Activated naive CD4-positive, alpha-beta T cell treated with anti-CD3 and anti-CD28 coated beads for 36 hours (primary cell): ENCODE measurements at regions not wholly inside any gene's neighbourhood (a gene's known extent, or its start where the extent isn't known, plus 50 kb on each side); places are given as distances from the start of the nearest gene placed in this dataset.

Experiments used
- CTCF ChIA-PET: fragments of 350-600 bp; sonication (Branson Sonifier 250); formaldehyde crosslinking; loops from one replicate; lab custom pipeline; 2021; ENCODE audit warnings: antibody characterized with exemption; lab: Charles Lee
- DNase-seq: peaks from one replicate; pipeline ENCODE4 v3.0.0-alpha.2; 2020
- H3K27ac Mint-ChIP-seq: one replicate; pipeline ENCODE4 v1.8.0; 2021; ENCODE audit warnings: mild to moderate bottlenecking, mixed read lengths
- H3K27me3 Mint-ChIP-seq: one replicate; pipeline ENCODE4 v1.8.0; 2021; ENCODE audit warnings: low read depth, mixed read lengths
- H3K36me3 Mint-ChIP-seq: one replicate; pipeline ENCODE4 v1.8.0; 2021; ENCODE audit warnings: low read depth, mixed read lengths
- H3K4me1 Mint-ChIP-seq: one replicate; pipeline ENCODE4 v1.8.0; 2021; ENCODE audit warnings: low read depth, mixed read lengths
- H3K4me3 Mint-ChIP-seq: one replicate; pipeline ENCODE4 v1.8.0; 2021; ENCODE audit warnings: mild to moderate bottlenecking, moderate library complexity, mixed read lengths
- H3K9me3 Mint-ChIP-seq: one replicate; pipeline ENCODE4 v1.8.0; 2021; ENCODE audit warnings: mixed read lengths
- intact Hi-C: fragments of 100-400 bp; cut with micrococcal nuclease; formaldehyde crosslinking; loops from one replicate; pipeline ENCODE4 v1.15.1; 2023

GRCh38 chr22:22111267-22111751 is 128.7 kb upstream of the TOP3B start:
- Mint-ChIP-seq H3K9me3 (no peaks in the 10 kb centered on the region), H3K27me3 (no peaks in the 10 kb centered on the region), H3K27ac (no peak overlapping the region), H3K36me3 (no peaks in the 10 kb centered on the region), H3K4me1 (peaks cover 13% of the 10 kb centered on the region), H3K4me3 (no peak overlapping the region)
- CTCF ChIA-PET, result interaction anchor here (0.5 to 1.5 kb wide), 4 partner anchors 8 to 213 kb away, joined by 3 to 4 read pairs (median 3); no protein-coding TSS in a partner anchor
- intact Hi-C loops, result no loop called here
- peak; percentile 75 for DNase-seq

GRCh38 chr22:22110548-22111266 is 128.1 kb upstream of the TOP3B start:
- H3K36me3 Mint-ChIP-seq, result no peaks in the 10 kb centered on the region
- no peak overlapping the region for H3K4me3 Mint-ChIP-seq
- H3K4me1 Mint-ChIP-seq, result peaks cover 13% of the 10 kb centered on the region
- CTCF ChIA-PET, result interaction anchor here (0.5 to 1.5 kb wide), 8 partner anchors 8 to 213 kb away, joined by 3 to 6 read pairs (median 3); no protein-coding TSS in a partner anchor
- no peaks in the 10 kb centered on the region for H3K9me3 Mint-ChIP-seq
- no peaks in the 10 kb centered on the region for H3K27me3 Mint-ChIP-seq
- H3K27ac Mint-ChIP-seq, result no peak overlapping the region
- intact Hi-C loops, result no loop called here
- DNase-seq, result peak; percentile 65

- Mint-ChIP-seq H3K4me1 (peaks cover 13% of the 10 kb centered on the region), H3K27ac (no peak overlapping the region), H3K27me3 (no peaks in the 10 kb centered on the region), H3K4me3 (no peak overlapping the region), H3K9me3 (no peaks in the 10 kb centered on the region), H3K36me3 (no peaks in the 10 kb centered on the region)
- CTCF ChIA-PET, result interaction anchor here (0.6 to 1.5 kb wide), 7 partner anchors 9 to 140 kb away, joined by 3 to 6 read pairs (median 3); no protein-coding TSS in a partner anchor
- intact Hi-C loops, result no loop called here
- no peak for DNase-seq
These were observed 127.3 kb upstream of the TOP3B start for GRCh38 chr22:22109693-22110466.

GRCh38 chr22:22106855-22107254 is 124.3 kb upstream of the TOP3B start:
- DNase-seq, result no peak
- intact Hi-C loops, result no loop called here
- CTCF ChIA-PET, result no interaction called here

GRCh38 chr22:22105364-22105763 is 122.8 kb upstream of the TOP3B start:
- Mint-ChIP-seq H3K27me3 (no peaks in the 10 kb centered on the region), H3K4me3 (no peak overlapping the region), H3K9me3 (no peaks in the 10 kb centered on the region), H3K4me1 (no peaks in the 10 kb centered on the region), H3K36me3 (no peaks in the 10 kb centered on the region), H3K27ac (no peak overlapping the region)
- CTCF ChIA-PET, result no interaction called here
- intact Hi-C loops, result no loop called here
- DNase-seq, result no peak

More at GRCh38 chr22:22106855-22107254, 124.3 kb upstream of the TOP3B start:
- Mint-ChIP-seq H3K4me3 (no peak overlapping the region), H3K27me3 (no peaks in the 10 kb centered on the region), H3K9me3 (no peaks in the 10 kb centered on the region), H3K4me1 (peaks cover 11% of the 10 kb centered on the region), H3K36me3 (no peaks in the 10 kb centered on the region), H3K27ac (no peak overlapping the region)

GRCh38 chr22:22103078-22103875 is 120.7 kb upstream of the TOP3B start:
- intact Hi-C loops, result no loop called here
- peak; percentile 27 for DNase-seq
- H3K27ac Mint-ChIP-seq, result no peak overlapping the region
- no peaks in the 10 kb centered on the region for H3K4me1 Mint-ChIP-seq
- no peaks in the 10 kb centered on the region for H3K9me3 Mint-ChIP-seq
- H3K36me3 Mint-ChIP-seq, result no peaks in the 10 kb centered on the region
- CTCF ChIA-PET, result interaction anchor here (0.7 to 1.3 kb wide), 3 partner anchors 17 to 93 kb away, joined by 3 read pairs; no protein-coding TSS in a partner anchor
- H3K27me3 Mint-ChIP-seq, result no peaks in the 10 kb centered on the region
- no peak overlapping the region for H3K4me3 Mint-ChIP-seq

GRCh38 chr22:22099833-22100812 is 117.5 kb upstream of the TOP3B start:
- intact Hi-C loops, result no loop called here
- Mint-ChIP-seq H3K4me1 (no peaks in the 10 kb centered on the region), H3K4me3 (no peak overlapping the region), H3K36me3 (no peaks in the 10 kb centered on the region), H3K27me3 (peaks cover 4% of the 10 kb centered on the region), H3K9me3 (no peaks in the 10 kb centered on the region), H3K27ac (no peak overlapping the region)
- CTCF ChIA-PET, result no interaction called here
- DNase-seq, result peak; percentile 23

- no peaks in the 10 kb centered on the region for H3K9me3 Mint-ChIP-seq
- H3K4me3 Mint-ChIP-seq, result no peak overlapping the region
- H3K27me3 Mint-ChIP-seq, result peaks cover 11% of the 10 kb centered on the region
- no peaks in the 10 kb centered on the region for H3K4me1 Mint-ChIP-seq
- CTCF ChIA-PET, result no interaction called here
- H3K36me3 Mint-ChIP-seq, result no peaks in the 10 kb centered on the region
- H3K27ac Mint-ChIP-seq, result no peak overlapping the region
- intact Hi-C loops, result no loop called here
- no peak for DNase-seq
These were observed 116.6 kb upstream of the TOP3B start for GRCh38 chr22:22099194-22099486.

GRCh38 chr22:22098457-22099193 is 116.0 kb upstream of the TOP3B start:
- intact Hi-C loops, result no loop called here
- DNase-seq, result no peak
- no peak overlapping the region for H3K27ac Mint-ChIP-seq
- H3K36me3 Mint-ChIP-seq, result no peaks in the 10 kb centered on the region
- no peak overlapping the region for H3K4me3 Mint-ChIP-seq
- H3K4me1 Mint-ChIP-seq, result no peaks in the 10 kb centered on the region
- no peaks in the 10 kb centered on the region for H3K9me3 Mint-ChIP-seq
- CTCF ChIA-PET, result interaction anchor here (0.7 kb wide), 1 partner anchor 12 kb away, joined by 3 read pairs; no protein-coding TSS in a partner anchor
- H3K27me3 Mint-ChIP-seq, result peaks cover 13% of the 10 kb centered on the region

- Mint-ChIP-seq H3K4me3 (no peak overlapping the region), H3K9me3 (no peaks in the 10 kb centered on the region), H3K36me3 (no peaks in the 10 kb centered on the region), H3K27me3 (peaks cover 18% of the 10 kb centered on the region), H3K27ac (no peak overlapping the region), H3K4me1 (peaks cover 7% of the 10 kb centered on the region)
- no peak for DNase-seq
- CTCF ChIA-PET, result interaction anchor here (0.7 to 0.9 kb wide), 2 partner anchors 13 to 38 kb away, joined by 3 to 4 read pairs; no protein-coding TSS in a partner anchor
- intact Hi-C loops, result no loop called here
These were observed 115.2 kb upstream of the TOP3B start for GRCh38 chr22:22097727-22098228.
